HCT116 (cell line): ENCODE measurements at regions not wholly inside any gene's neighbourhood (a gene's known extent, or its start where the extent isn't known, plus 50 kb on each side); places are given as distances from the start of the nearest gene placed in this dataset.

Experiments
- ATAC-seq: fragments of 200-7000 bp; cut with Tn5 transposase; 2 replicates; pipeline ENCODE4 v1.9.1; 2020; ENCODE audit warnings: mild to moderate bottlenecking, moderate library complexity
- BruUV-seq: library from RNA; stranded (reverse); fragments of 400-500 nt; replicated peaks from 2 replicates; lab custom pipeline; 2021; lab: Mats Ljungman, UMichigan
- CTCF ChIA-PET: fragments of 300-600 bp; sonication (Branson Sonifier 250); formaldehyde crosslinking; loops from one replicate; lab custom pipeline; 2021; ENCODE audit warnings: antibody characterized with exemption; lab: Charles Lee
- POLR2A ChIA-PET: fragments of 300-600, 350-600 bp; sonication (Branson Sonifier 250); formaldehyde crosslinking; loops from one replicate; lab custom pipeline; 2021; ENCODE audit warnings: antibody characterized with exemption; lab: Charles Lee
- RAD21 ChIA-PET, 2 experiments: fragments of 300-600 bp; sonication (Branson Sonifier 250); formaldehyde crosslinking; loops; one replicate each; lab custom pipeline; 2023; ENCODE audit warnings: low total read pairs in 2 of 2; ENCODE audit not compliant: uncharacterized antibody in 2 of 2, unreplicated experiment in 2 of 2, low non-redundant PET in 1 of 2; lab: Charles Lee
- DNase-seq: peaks from one replicate; pipeline ENCODE4 v3.0.0-alpha.2; 2010; ENCODE audit warnings: low read depth, low spot score
- H2AFZ ChIP-seq: fragments of 200-600 bp; shearing (Covaris generic), sonication (generic); 2 replicates; pipeline ENCODE4 v1.6.1; 2017; ENCODE audit warnings: low read depth, mixed run types, mixed read lengths, antibody characterized with exemption, low read length; ENCODE audit not compliant: poor library complexity, severe bottlenecking
- H3K27ac ChIP-seq: 2 replicates; pipeline ENCODE4 v1.5.1; 2012; ENCODE audit warnings: low read depth, low read length
- H3K27me3 ChIP-seq: fragments of 200-600 bp; sonication (generic); 2 replicates; pipeline ENCODE4 v1.6.1; 2016; ENCODE audit warnings: mixed run types, low read length, mixed read lengths; ENCODE audit not compliant: insufficient read depth
- H3K36me3 ChIP-seq, 2 experiments: fragments of 200-500 bp in 1 of 2; fragments of 200-600 bp in 1 of 2; sonication (Bioruptor generic) in 1 of 2; sonication (generic) in 1 of 2; 2 replicates each; pipeline versions ENCODE4 v1.5.1 to v1.6.1; 2014 to 2016; ENCODE audit warnings: low read length in 2 of 2, inconsistent platforms in 1 of 2, mixed read lengths in 1 of 2, mixed run types in 1 of 2; ENCODE audit not compliant: insufficient read depth in 2 of 2, control insufficient read depth in 1 of 2
- H3K4me1 ChIP-seq, 2 experiments: fragments of 200-600 bp in 1 of 2; sonication (generic) in 1 of 2; 2 replicates each; pipeline versions ENCODE4 v1.5.1 to v1.6.1; 2012 to 2017; ENCODE audit warnings: low read length in 2 of 2, inconsistent platforms in 1 of 2, mild to moderate bottlenecking in 1 of 2, mixed read lengths in 1 of 2, mixed run types in 1 of 2, moderate library complexity in 1 of 2; ENCODE audit not compliant: insufficient read depth in 2 of 2, control insufficient read depth in 1 of 2
- H3K4me2 ChIP-seq: fragments of 200-600 bp; sonication (generic); 2 replicates; pipeline ENCODE4 v1.6.1; 2017; ENCODE audit warnings: mixed run types, low read length, mixed read lengths
- H3K4me3 ChIP-seq, 2 experiments: fragments of 200-600 bp in 1 of 2; sonication (generic) in 1 of 2; replicated peaks in 1 of 2; 2 replicates each; pipeline ENCODE4 v1.5.1; 2011 to 2016; ENCODE audit warnings: low read length in 2 of 2, control low read depth in 1 of 2, low read depth in 1 of 2, mild to moderate bottlenecking in 1 of 2, mixed read lengths in 1 of 2, mixed run types in 1 of 2
- H3K79me2 ChIP-seq: fragments of 200-600 bp; sonication (generic); 2 replicates; pipeline ENCODE4 v1.6.1; 2017; ENCODE audit warnings: mild to moderate bottlenecking, mixed run types, low read length, moderate library complexity, mixed read lengths; ENCODE audit not compliant: insufficient read depth
- H3K9ac ChIP-seq: fragments of 200-600 bp; sonication (generic); 2 replicates; pipeline ENCODE4 v1.6.1; 2016; ENCODE audit warnings: low read length, mixed read lengths
- H3K9me2 ChIP-seq: fragments of 200-600 bp; sonication (generic), shearing (Covaris generic); 2 replicates; pipeline ENCODE4 v1.6.1; 2017; ENCODE audit warnings: mixed run types, mild to moderate bottlenecking, moderate library complexity; ENCODE audit not compliant: insufficient read depth
- H3K9me3 ChIP-seq, 2 experiments: fragments of 200-500 bp in 1 of 2; fragments of 200-600 bp in 1 of 2; sonication (Bioruptor generic) in 1 of 2; sonication (generic) in 1 of 2; 2 replicates each; pipeline ENCODE4 v1.6.1; 2014 to 2017; ENCODE audit warnings: low read length in 2 of 2, mixed read lengths in 2 of 2, inconsistent platforms in 1 of 2, low read depth in 1 of 2, mild to moderate bottlenecking in 1 of 2, mixed run types in 1 of 2, moderate library complexity in 1 of 2; ENCODE audit not compliant: control insufficient read depth in 1 of 2, insufficient read depth in 1 of 2
- H4K20me1 ChIP-seq: fragments of 200-600 bp; sonication (generic), shearing (Covaris generic); 2 replicates; pipeline ENCODE4 v1.6.1; 2017; ENCODE audit warnings: mixed run types, mild to moderate bottlenecking, moderate library complexity; ENCODE audit not compliant: insufficient read depth
- ELF1 ChIP-seq: IDR thresholded peaks from 2 replicates; pipeline ENCODE4 v1.6.1; 2012; ENCODE audit warnings: low read depth, borderline replicate concordance
- FOSL1 ChIP-seq: IDR thresholded peaks from 2 replicates; pipeline ENCODE4 v1.6.1; 2012; ENCODE audit warnings: low read depth
- JUND ChIP-seq: IDR thresholded peaks from 2 replicates; pipeline ENCODE4 v1.6.1; 2012
- MAX ChIP-seq: IDR thresholded peaks from 2 replicates; pipeline ENCODE4 v1.6.1; 2012
- POLR2A ChIP-seq: IDR thresholded peaks from 2 replicates; pipeline ENCODE4 v1.7.0; 2011; ENCODE audit warnings: borderline replicate concordance; ENCODE audit not compliant: insufficient read depth, insufficient read length; ENCODE audit errors: extremely low read depth
- RAD21 ChIP-seq: IDR thresholded peaks from 2 replicates; pipeline ENCODE4 v1.6.1; 2012; ENCODE audit warnings: low read depth, mild to moderate bottlenecking
- REST ChIP-seq: IDR thresholded peaks from 2 replicates; pipeline ENCODE4 v1.6.1; 2012; ENCODE audit warnings: low read depth
- SP1 ChIP-seq: IDR thresholded peaks from 2 replicates; pipeline ENCODE4 v1.6.1; 2012; ENCODE audit warnings: low read depth
- SRF ChIP-seq: IDR thresholded peaks from 2 replicates; pipeline ENCODE4 v1.6.1; 2012; ENCODE audit warnings: low read depth
- ZBTB33 ChIP-seq: IDR thresholded peaks from 2 replicates; pipeline ENCODE4 v1.6.1; 2011; ENCODE audit warnings: mild to moderate bottlenecking, low read length, moderate library complexity; ENCODE audit not compliant: insufficient replicate concordance; ENCODE audit errors: extremely low read depth
- ZFX ChIP-seq: fragments of 450-650 bp; IDR thresholded peaks from 2 replicates; pipeline ENCODE4 v1.6.1; 2017
- intact Hi-C: fragments of 100-400 bp; cut with micrococcal nuclease; formaldehyde crosslinking; loops from 2 replicates; pipeline ENCODE4 v1.10.0; 2022

DNA sequence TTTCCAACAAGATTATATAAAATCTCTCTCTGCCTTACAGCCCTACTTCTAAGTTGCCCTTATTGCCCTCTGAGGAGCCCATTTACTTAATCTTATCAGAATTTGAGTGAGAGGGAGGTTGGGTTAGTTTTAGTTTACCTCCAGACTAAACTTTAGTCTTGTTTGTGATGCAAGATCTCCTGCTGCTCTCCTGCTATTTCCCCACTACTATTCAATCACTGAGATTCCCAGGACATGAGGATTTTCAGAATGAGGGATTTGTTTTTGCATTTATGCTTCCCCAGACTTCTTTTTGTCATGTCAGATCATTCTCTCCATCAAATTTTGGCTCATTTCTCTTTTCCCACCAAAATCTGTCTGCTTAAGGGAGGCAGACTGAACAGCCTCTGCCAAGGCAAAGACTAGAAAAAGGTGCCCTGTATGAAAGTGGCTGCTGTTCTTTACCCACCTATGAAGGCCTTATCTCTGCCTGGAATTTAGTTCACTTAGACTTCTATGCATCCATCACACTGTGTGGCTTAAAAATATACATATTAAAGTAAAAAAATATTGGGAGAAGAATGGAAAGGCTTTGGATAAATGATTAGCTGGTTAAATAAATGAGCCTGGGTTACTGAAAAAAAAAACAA is 401.3 kb downstream of the PID1 start:
- intact Hi-C loops = no loop called here
- CTCF ChIA-PET = no interaction called here
- no TSS peak for BruUV-seq
- H3K4me2 ChIP-seq = no peak overlapping the region
- DNase-seq = no peak
- no peak overlapping the region for H3K4me3 ChIP-seq
- POLR2A ChIA-PET = no interaction called here
- H3K9me2 ChIP-seq = no peaks in the 10 kb centered on the region
- no peaks in the 10 kb centered on the region for H3K27me3 ChIP-seq
- no peaks in the 10 kb centered on the region for H4K20me1 ChIP-seq
- no peaks in the 10 kb centered on the region for H3K36me3 ChIP-seq
- TF ChIP-seq ELF1 (no peak), SRF (no peak), FOSL1 (no peak), POLR2A (no peak), MAX (no peak), JUND (no peak), ZBTB33 (no peak), RAD21 (no peak), ZFX (no peak), SP1 (no peak), REST (no peak)
- TF ChIP-seq, all 23 proteins: peak for 0
- no peaks in the 10 kb centered on the region for H3K4me1 ChIP-seq
- no peak for ATAC-seq
- no peaks in the 10 kb centered on the region for H3K79me2 ChIP-seq
- RAD21 ChIA-PET = no interaction called here
- no peak overlapping the region for H2AFZ ChIP-seq
- no peaks in the 10 kb centered on the region for H3K9me3 ChIP-seq
- H3K27ac ChIP-seq = no peak overlapping the region
- H3K9ac ChIP-seq = no peak overlapping the region
